H1 (cell line): ENCODE measurements at regions not wholly inside any gene's neighbourhood (a gene's known extent, or its start where the extent isn't known, plus 50 kb on each side); places are given as distances from the start of the nearest gene placed in this dataset.

Source experiments
- JUND ChIP-seq: IDR thresholded peaks from 2 replicates; pipeline ENCODE4 v1.6.1; 2011; ENCODE audit warnings: mild to moderate bottlenecking, improper control_type of control experiment, low read length
- POU5F1 ChIP-seq: IDR thresholded peaks from 2 replicates; pipeline ENCODE4 v1.6.1; 2011; ENCODE audit warnings: low read depth, mild to moderate bottlenecking, low read length, moderate library complexity
- RNF2 ChIP-seq: fragments of 200-900, 300-1000 bp; sonication (generic); IDR thresholded peaks from 2 replicates; pipeline ENCODE4 v1.7.1; 2016; ENCODE audit warnings: borderline replicate concordance, low read depth, mild to moderate bottlenecking, antibody characterized with exemption, low read length; ENCODE audit not compliant: poor library complexity, severe bottlenecking; ENCODE audit errors: missing control alignments

DNA sequence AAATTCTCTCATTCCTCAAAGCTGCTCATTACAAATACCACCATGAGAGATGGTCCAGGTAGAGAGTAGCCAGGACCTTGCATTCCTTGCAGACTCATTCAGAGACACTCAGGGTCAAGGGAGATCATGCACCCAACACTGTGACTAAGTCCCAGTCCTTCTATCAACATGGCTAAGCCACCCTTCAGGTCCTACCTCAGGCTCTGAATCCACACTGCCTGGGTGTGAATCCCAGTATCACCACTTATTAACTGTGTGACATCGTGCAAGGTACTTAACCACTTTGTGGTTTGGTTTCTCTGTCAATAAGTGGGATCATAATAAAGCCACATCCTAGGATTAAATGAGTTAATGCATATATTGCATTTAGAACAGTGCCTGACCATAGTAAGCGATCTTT lies 124.1 kb upstream of the NEIL3 start (continued):
- TF ChIP-seq RNF2: no peak
- TF ChIP-seq POU5F1: no peak
- TF ChIP-seq JUND: no peak
